ENCODE measurements at regions not wholly inside any gene's neighbourhood (a gene's known extent, or its start where the extent isn't known, plus 50 kb on each side); places are given as distances from the start of the nearest gene placed in this dataset.

DNA sequence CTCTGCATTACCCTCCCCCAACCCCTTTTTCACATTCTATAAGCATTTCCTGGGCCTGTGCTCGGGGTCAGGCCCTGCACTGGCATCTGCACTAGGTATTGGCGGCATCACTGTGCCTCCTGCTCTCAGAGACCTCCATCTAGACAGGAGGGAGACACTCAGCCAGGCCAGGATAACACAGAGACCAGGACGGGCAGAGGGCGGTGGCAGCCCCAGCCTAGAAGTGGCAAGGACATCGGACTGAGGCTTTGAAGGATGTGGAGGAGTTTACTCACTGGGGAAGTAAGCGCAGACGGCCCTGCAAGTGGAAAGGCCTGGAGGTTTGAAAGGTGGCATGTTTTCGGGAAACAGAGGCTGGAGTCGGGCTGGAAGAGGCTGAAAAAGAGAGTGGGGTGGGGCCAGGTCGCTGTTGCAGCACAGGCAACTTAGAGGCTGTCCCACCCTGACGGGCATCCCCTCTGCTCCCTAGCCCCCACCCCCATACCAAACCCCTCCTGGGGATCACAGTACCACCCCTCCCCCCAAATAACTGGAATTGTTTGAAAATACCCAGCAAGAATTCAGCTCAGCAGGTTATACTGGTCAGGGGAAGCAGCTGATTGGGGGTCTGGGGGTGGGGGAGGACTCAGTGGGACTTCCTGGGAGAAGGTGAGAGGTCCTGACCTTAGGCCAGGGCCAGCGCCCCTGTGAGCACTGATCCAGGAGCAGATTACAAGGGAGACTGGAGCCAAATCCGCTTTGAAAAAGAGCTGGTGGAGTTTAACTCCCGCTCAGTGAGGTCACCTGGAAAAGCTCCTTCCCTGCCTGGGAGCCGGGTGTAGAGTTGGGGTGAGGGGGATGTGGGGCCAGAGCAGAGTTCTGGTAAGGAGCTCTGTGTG, 121.8 kb upstream of the WNT4 start:
- no peak for DNase-seq (ENCODE audit: low spot score)

DNA sequence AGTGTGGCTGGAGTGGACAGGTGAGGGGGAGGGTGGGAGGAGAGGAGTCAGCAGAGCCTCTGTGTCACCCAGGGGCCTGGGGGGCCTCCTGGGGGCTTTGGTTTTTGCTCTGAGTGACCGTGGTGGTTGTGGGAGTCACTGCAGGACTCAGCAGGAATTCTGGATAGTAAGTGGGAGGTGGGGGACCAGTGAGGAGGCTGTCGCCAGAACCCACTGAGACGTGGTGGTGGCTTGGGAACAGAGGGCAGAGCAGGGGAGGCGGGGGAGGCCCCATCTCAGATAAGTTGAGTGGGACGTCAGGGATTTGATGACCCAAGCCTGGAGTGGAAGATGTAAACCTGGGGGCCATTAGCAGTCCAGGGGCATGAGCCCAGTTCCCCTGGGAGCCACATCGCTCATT, 123.2 kb upstream of the WNT4 start:
- DNase-seq (ENCODE audit: low spot score) = no peak

DNA sequence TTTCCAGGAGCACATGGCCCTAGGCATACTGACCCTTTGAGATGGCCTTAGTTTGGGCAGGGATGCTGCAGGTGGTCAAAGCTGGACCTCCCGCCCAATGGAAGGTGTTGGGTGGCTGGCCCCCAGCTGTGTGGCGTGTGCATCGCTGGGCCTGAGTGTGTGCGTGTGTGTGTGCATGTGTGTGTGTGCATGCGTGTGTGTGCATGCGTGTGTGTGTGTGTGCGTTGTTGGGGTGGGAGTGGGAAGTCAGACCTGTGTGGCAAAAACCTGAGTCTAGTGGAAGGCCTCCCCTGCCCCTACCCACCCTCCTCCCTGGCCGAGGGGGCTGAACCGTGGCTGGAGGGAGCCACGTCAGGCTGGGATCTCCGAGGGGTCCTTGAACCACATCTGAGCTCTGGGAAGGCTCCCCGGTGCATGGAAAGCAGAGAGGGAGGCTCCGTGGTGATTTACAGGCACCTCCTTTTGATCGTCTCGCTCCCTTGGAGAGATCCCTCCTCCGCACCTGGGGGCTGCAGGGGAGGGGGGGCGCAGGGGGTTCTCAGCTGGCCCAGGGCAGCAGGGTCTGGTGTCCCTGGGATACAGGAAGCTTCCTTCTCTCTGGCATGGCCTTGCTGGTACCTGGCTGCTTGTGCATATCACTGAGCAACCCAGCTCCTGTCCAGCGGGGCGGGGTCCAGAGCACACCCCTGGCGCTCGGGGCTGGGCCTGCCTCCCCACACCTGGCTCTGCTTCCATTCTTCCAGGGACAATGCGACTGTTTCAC, 124.7 kb upstream of the WNT4 start:
- no peak for DNase-seq (ENCODE audit: low spot score)

GRCh38 chr1:22268327-22268726, 125.4 kb upstream of the WNT4 start:
- no peak for DNase-seq (ENCODE audit: low spot score)

DNA sequence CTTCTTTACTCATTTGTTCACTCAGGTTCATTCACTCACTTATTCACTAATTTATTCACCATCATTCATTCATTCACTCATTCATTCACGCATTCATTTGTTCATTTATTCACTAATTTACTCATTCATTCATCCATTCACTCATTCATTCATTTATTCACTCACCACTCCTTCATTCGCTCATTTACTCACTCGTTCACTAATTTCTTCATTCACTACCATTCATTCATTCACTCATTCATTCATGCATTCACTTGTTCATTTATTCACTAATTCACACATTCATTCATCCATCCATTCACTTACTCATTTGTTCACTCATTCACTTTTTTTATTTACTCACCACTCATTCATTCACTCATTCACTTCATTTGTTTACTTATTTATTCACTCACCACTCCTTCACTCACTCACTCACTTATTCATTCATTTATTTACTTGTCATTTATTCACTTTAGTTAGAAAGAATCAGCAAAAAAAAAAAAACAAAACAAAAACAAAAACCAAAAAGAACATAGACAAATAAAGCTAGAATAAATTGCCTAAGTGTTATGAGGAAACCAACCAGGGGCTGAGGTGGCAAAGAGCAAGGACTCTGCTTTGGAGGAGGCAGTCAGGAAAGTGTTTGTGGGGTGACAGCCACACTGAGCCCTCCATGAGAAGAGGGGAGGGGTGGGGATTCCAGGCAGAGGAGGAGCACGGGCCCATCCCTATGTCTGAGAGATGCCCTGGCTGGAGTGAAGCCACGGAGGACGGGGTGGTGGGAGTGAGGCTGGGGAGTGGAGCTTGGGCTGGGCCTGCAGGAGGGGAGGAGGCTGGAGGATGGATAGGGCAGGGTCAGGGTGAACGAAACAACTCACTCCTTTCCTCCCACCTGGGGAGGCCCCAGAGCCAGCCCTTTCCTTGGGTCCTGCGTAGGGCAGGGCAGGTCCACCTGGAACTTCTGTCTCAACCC, 129.2 kb upstream of the WNT4 start:
- DNase-seq (ENCODE audit: low spot score) = no peak

- no peak for DNase-seq (ENCODE audit: low spot score)
These were observed 131.1 kb upstream of the WNT4 start for GRCh38 chr1:22273686-22274681.

GRCh38 chr1:22275167-22275566, 132.3 kb upstream of the WNT4 start:
- DNase-seq (ENCODE audit: low spot score) = no peak

DNA sequence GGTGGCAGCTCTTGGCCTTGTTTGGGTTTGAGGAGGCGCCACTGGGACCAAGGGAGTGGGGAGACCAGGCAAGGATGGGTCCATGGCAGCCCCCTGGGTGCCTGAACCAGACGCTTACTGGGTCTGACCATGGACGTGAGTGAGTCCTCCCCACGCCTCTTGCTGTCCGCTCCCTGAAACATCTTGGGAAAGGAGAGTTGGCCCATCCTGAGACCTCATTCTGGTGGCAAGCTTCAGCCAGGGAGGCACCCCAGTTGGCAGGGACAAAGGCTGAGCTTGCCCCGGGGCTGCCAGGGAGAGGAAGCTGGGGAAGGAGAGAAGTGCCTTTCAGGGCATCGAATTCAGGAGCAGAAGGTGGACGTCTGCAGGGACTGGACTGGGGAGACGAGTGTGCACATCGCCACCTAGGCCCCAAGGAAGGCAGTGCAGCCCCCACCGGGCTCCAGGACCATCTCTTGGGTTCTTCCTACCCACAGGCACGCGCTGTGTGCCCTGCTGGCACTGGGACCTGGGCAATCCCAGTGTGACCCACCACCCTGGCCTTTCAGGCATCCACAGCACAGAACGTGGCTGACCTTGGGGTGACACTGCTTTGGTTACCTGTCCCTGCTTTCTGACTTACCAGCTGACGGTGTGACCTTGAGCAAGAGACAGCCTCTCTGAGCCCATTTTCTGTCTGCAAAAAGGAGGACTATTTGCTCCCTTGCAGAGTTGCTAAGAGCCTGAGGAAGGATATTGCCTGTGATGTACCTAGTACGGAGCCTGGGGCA, 132.9 kb upstream of the WNT4 start:
- peak; percentile 38 for DNase-seq (ENCODE audit: low spot score)

- DNase-seq (ENCODE audit: low spot score) = no peak
These were observed 133.5 kb upstream of the WNT4 start for GRCh38 chr1:22276396-22276748.

DNA sequence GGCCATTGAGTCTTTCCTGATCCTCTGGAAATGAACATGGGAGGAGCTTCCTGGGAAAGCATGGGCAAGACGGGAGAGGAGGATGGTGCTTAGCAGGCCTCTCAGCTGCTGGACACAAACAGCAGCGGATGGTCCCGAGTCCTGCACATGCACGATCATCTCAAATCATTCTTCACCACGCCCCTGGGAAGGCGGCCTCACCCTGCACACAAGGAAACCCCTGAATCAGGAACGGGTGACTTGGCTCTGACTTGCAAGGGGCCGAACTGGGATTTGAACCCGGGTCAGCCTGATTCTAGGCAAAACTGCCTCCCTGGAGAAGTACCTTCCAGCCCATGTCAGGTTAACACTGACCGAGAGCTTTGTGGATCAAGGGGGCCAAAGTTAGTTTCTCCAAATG, 134.8 kb upstream of the WNT4 start:
- no peak for DNase-seq (ENCODE audit: low spot score)

GRCh38 chr1:22279735-22280134, 136.8 kb upstream of the WNT4 start:
- no peak for DNase-seq (ENCODE audit: low spot score)

DNA sequence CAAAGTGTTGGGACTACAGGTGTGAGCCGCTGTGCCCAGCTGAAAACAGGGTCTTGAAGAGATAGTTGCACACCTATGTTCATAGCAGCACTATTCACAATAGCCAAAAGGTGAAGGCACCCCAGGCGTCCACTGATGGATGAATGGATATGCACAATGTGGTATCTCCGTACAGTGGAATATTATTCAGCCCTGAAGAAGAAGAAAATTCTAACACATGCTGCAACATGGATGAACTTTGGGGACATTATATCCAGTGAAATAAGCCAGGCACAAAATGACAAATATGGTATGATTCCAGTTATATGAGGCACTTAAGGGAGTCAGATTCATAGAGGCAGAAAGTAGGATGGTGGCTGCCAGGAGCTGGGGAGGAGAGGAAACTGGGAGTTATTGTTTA, 137.6 kb upstream of the WNT4 start:
- no peak for DNase-seq (ENCODE audit: low spot score)

DNA sequence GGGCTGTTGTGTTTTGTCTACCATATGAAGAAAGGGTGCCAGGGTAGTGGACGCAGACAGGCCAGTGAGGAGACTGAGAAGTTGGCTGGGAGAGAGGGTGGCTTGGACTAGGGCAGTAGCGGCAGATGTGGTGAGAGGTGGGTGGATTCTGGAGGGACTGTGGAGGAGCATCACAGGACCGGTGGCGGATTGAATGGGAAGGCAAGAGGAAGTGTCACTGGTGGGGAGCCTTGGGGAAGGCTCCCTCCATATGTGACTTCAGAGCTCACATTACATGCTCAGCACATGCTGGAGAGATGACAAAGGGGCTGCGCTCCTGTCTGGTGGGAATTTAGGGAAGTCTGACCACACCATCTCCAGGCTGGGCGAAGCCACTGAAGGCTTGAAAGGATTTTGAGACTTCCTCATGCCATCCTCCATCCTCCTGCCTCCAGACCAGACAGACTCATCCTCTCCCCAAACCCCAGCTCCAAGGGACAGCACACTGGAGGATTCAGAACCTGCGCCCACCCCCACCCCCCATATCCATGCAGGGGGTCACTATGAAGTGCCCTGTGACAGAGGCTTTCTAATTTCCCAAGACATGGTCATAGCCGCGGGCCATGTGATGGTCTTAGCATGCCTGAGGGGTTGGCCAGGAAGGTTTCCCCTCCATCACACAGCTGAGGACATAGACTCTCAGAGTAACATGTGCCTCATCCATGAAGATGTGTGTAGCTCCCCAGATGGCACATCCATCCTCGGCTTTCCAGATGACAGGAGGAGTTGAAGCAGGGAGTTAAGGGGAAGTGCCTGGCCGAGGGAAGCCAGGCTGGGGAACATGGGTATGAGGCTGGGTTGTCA, 138.8 kb upstream of the WNT4 start:
- DNase-seq (ENCODE audit: low spot score) = no peak

DNA sequence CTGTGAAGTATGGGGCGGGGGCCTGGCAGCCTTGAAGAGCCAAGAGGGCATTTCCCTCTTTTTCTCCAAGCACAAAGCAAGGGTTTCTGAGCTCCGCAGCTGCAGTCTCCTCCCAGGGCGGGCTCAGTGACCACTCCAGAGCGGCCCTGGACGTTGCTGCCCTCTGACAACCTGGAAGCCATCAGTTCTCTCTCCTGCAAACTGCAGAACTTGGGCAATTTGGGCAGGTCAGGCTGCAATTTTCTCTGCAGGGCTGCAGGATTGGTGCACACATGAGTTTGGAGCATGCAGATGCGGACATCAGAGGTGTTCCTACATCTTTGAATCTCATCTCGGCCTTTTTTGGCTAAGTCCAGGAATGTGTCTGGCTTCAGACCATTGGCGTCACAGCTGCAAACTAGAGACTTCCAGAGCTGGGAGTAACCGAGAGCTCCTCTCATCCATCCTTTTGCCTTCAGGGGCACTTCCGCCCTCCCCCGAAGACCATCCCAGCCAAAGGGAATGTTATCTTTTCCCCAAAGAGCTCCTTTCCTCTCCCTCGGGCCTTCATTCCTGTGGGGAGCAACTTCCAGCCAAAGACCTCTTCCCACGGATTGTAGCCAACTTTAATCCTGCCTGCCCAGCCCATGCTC, 139.6 kb upstream of the WNT4 start:
- no peak for DNase-seq (ENCODE audit: low spot score)

GRCh38 chr1:22283596-22283995, 140.7 kb upstream of the WNT4 start:
- DNase-seq (ENCODE audit: low spot score) = no peak

DNA sequence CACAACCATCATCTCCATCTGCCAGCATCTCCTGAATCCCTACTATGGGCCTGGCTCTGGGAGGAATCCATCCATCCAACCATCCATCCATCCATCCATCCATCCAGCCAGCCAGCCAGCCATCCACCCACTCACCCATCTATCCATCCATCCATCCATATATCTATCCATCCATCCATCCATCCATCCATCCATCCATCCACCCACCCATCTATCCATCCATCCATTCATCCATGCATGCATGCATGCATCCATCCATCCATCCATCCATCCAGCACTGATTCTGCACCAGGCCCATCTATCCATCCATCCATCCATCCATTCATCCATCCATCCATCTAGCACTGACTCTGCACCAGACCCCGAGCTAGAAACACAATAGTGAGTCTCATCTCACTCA, 141.3 kb upstream of the WNT4 start:
- no peak for DNase-seq (ENCODE audit: low spot score)

- no peak for DNase-seq (ENCODE audit: low spot score)
These were observed 142.1 kb upstream of the WNT4 start for GRCh38 chr1:22284906-22285548.
